Fibroblast of pulmonary artery (primary cell): ENCODE measurements at regions not wholly inside any gene's neighbourhood (a gene's known extent, or its start where the extent isn't known, plus 50 kb on each side); places are given as distances from the start of the nearest gene placed in this dataset.

Experiments
- DNase-seq: peaks from one replicate; pipeline ENCODE4 v3.0.0-alpha.2; 2010; ENCODE audit warnings: low read depth
- H3K4me3 ChIP-seq: replicated peaks from 2 replicates; pipeline ENCODE4 v1.5.1; 2011; ENCODE audit warnings: low read depth, mild to moderate bottlenecking, control low read depth, low read length, moderate library complexity
- CTCF ChIP-seq: IDR thresholded peaks from 2 replicates; pipeline ENCODE4 v1.5.1; 2011; ENCODE audit warnings: mild to moderate bottlenecking, control low read depth, low read length, inconsistent platforms; ENCODE audit errors: missing control alignments

DNA sequence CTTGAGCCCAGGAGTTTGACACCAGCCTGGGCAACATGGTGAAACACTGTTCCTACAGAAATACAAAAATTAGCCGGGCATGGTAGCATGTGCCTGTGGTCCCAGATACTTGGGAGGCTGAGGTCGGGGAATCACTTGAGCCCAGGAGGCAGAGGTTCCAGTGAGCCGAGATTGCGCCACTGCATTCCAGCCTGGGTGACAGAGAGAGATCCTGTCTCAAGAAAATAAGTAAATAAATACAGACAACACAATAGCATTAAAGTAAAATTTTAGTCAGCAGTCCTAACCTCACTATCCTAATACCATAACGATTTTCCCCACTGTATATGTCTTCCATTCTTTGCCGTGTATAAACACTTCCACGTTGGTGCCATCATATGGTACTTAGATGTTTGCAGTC lies 83.0 kb upstream of the MBOAT2 start:
- no peak for DNase-seq
- no peak for TF ChIP-seq CTCF
- no peak overlapping the region for H3K4me3 ChIP-seq

GRCh38 chr2:9085353-9085752 lies 81.9 kb upstream of the MBOAT2 start:
- DNase-seq: no peak
- no peak overlapping the region for H3K4me3 ChIP-seq
- TF ChIP-seq CTCF: no peak

DNA sequence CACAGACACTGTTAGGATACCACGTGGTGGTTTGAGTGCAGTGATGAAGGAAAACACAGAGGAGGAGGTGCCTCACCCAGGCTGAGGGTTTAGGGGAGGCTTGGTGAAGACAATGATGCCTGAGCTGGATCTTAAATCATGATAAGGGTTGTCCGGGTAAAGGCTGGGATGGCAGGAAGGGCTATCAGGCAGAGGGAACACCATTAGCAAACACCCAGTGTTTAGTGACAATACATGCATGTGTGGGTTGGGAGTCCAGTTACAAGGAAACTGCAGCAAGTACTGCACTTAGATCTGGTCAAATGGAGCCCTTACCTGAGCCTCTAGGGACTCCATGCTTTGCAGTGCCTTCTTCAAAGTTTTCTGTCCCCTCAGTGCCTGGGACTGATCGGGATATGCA lies 79.8 kb upstream of the MBOAT2 start:
- H3K4me3 ChIP-seq: no peak overlapping the region
- DNase-seq: no peak
- TF ChIP-seq CTCF: no peak

GRCh38 chr2:9082158-9082557 lies 78.7 kb upstream of the MBOAT2 start:
- no peak for DNase-seq
- H3K4me3 ChIP-seq: no peak overlapping the region
- TF ChIP-seq CTCF: no peak

DNA sequence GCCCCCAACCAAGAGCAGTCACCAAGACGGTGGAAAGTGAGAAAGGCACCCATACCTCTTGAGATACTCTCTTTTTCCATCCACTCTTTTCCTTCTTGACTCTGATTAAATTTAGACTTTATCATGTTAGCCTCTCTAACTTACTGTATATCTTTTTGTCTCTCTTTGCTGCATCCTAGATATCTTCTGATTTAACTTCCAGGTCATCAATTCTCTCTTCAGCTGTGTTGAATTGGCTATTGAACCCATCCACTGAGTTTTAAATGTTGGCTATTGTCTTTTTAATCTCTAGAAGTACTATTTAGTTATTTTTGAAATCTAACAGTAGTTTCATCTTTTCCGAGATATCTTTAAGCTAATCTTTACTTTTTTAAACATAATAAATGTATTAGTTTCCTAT lies 78.3 kb upstream of the MBOAT2 start:
- no peak overlapping the region for H3K4me3 ChIP-seq
- no peak for TF ChIP-seq CTCF
- no peak for DNase-seq

GRCh38 chr2:9078405-9078804 lies 74.9 kb upstream of the MBOAT2 start:
- no peak for TF ChIP-seq CTCF
- no peak for DNase-seq

DNA sequence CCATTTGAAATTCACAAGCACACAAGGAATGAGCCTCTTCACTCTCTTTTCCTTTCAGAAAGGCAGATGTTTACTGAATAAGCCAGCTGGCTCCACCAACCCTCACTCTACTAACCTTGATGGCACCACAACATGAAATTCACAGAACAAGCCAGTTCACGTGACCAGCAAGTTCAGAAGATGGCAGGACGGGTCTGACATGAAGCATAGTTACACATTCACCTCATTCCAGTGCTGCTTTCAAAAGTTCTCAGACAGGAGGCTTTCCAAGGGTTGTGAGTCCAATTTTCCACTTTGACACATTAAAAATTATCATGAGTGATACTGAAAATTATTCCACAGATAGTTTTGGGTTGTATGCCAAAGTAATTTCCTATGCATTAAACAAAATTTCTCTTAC lies 74.2 kb upstream of the MBOAT2 start:
- DNase-seq: no peak

More at GRCh38 chr2:9078405-9078804, 74.9 kb upstream of the MBOAT2 start:
- H3K4me3 ChIP-seq: no peak overlapping the region

More for the DNA sequence above, 74.2 kb upstream of the MBOAT2 start:
- no peak overlapping the region for H3K4me3 ChIP-seq
- TF ChIP-seq CTCF: no peak
